ENCODE measurements at regions not wholly inside any gene's neighbourhood (a gene's known extent, or its start where the extent isn't known, plus 50 kb on each side); places are given as distances from the start of the nearest gene placed in this dataset.
"Not testable (repeated sequence)": the region's sequence is repeated elsewhere in the genome, so short reads cannot be mapped to it uniquely, and the experiment has no call there.

DNA sequence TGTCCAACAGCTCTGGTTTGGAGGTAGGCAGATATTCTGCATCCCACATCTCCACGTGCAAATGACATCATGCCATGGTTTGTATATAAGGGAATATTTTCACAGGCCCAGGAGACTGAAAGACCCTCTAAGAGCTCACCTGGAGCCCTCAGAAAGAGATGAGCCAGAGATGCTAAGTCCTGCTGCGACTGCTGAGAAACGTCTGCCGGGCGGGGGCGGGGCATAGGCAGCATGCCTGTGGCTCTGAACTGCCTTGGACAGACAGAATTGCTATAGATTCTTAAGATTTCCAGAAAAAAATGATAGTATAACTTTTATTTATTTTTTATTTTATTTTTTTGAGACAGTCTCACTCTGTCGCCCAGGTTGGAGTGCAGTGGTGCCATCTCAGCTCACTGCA, 64.2 kb upstream of the METTL9 start:
- TF ChIP-seq, protein P1, sequence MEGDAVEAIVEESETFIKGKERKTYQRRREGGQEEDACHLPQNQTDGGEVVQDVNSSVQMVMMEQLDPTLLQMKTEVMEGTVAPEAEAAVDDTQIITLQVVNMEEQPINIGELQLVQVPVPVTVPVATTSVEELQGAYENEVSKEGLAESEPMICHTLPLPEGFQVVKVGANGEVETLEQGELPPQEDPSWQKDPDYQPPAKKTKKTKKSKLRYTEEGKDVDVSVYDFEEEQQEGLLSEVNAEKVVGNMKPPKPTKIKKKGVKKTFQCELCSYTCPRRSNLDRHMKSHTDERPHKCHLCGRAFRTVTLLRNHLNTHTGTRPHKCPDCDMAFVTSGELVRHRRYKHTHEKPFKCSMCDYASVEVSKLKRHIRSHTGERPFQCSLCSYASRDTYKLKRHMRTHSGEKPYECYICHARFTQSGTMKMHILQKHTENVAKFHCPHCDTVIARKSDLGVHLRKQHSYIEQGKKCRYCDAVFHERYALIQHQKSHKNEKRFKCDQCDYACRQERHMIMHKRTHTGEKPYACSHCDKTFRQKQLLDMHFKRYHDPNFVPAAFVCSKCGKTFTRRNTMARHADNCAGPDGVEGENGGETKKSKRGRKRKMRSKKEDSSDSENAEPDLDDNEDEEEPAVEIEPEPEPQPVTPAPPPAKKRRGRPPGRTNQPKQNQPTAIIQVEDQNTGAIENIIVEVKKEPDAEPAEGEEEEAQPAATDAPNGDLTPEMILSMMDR (IDR thresholded peaks at IDR 0.05) = not testable (repeated sequence)
- not testable (repeated sequence) for TF ChIP-seq EZH2phosphoT487 (IDR thresholded peaks at IDR 0.05)
